ENCODE measurements at regions not wholly inside any gene's neighbourhood (a gene's known extent, or its start where the extent isn't known, plus 50 kb on each side); places are given as distances from the start of the nearest gene placed in this dataset.
"Not testable (repeated sequence)": the region's sequence is repeated elsewhere in the genome, so short reads cannot be mapped to it uniquely, and the experiment has no call there.

GRCh38 chr2:53356291-53356905 lies 411.2 kb upstream of the CHAC2 start:
- DNase-seq (ENCODE audit: low read depth): no peak

DNA sequence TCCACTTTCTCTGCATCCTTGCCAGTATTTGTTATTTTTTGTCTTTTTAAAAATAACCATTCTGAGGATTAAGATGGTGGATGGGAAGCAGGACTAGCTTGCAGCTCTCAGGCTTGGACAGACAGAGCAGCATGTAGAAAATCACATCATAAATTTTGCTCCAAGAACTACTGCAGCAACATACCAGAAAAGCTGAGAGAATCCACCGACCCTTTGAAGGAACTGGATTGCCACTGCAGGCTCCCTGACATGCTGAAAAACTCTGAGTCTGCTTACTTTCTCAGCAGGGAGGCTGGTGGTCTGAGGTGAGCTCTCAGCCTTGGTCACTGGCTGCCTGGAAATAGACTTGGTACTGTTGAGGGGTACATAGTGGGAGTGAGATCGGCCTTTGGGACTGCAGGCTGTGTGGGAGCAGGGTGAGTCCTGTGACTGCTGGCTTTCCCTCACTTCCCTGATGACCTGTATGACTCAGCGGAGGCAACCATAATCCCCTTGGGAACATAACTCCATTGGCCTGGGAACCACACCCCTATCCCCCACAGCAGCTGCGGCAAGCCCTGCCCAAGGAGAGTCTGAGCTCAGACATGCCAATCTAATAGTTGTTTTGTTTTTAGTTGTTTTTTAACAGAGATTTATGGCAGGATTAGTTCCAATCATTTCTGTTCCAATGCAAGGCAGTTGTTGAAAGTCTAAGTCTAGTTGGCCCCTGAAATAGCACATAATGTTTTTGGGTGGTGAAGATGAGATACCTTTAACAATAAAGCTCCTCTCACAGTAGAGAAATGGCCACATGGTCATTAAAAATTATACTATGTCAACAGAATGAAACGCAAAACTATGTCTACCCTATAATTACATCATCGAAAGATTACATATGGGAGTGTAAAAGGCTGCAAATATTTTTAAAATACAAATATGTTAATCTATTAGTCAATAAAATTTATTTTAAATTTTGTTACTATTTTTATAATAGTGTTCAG lies 414.2 kb upstream of the CHAC2 start:
- no peak for DNase-seq (ENCODE audit: low read depth)

GRCh38 chr2:53347269-53347668 lies 420.3 kb upstream of the CHAC2 start:
- DNase-seq (ENCODE audit: low read depth): no peak

- no peak for DNase-seq (ENCODE audit: low read depth)
These were observed 425.4 kb upstream of the CHAC2 start for GRCh38 chr2:53342248-53342647.

GRCh38 chr2:53334610-53335009 lies 433.0 kb upstream of the CHAC2 start:
- DNase-seq (ENCODE audit: low read depth): no peak

GRCh38 chr2:53331667-53332066 lies 435.9 kb upstream of the CHAC2 start:
- no peak for DNase-seq (ENCODE audit: low read depth)

- DNase-seq (ENCODE audit: low read depth): no peak
These were observed 449.7 kb upstream of the CHAC2 start for GRCh38 chr2:53317861-53318260.

GRCh38 chr2:53315149-53315548 lies 452.5 kb upstream of the CHAC2 start:
- no peak for DNase-seq (ENCODE audit: low read depth)

DNA sequence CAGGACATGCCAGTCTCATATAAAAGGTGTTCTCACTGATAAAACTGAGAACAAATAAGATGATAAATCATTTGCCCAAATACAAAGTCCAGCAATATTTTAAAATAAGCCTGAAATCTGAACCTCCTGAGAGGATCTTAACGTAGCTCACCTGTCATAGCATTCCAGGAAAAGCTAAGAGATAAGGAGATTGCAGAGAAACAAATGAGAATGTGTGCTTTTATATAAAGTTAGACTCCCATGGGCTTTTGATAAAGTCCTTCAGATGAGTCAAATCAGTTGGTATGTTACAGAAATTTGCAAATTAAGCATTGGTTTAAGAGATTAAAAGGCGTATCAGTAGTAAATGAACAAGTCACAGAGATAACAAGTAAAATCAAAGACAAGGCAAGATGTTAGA lies 452.9 kb upstream of the CHAC2 start:
- no peak for DNase-seq (ENCODE audit: low read depth)

- not testable (repeated sequence) for DNase-seq (ENCODE audit: low read depth)
These were observed 454.0 kb upstream of the CHAC2 start for GRCh38 chr2:53313644-53314043.

DNA sequence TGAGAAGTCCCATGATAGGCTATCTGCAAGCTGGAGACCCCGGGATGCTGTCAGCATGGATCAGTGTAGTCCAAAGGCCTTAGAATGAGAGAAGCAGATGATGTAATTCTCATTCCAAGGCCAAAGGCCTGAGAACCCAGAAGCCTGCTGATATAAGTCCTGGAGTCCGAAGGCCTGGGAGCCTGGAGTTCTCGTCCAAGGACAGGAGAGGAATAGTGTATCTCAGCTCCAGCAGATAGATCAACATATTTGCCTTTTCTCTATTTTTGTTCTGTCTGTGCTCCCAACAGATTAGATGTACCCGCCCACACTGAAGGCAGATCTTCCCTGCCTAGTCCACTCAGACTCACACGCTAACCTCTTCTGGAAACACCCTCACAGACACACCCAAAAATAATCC lies 454.9 kb upstream of the CHAC2 start:
- no peak for DNase-seq (ENCODE audit: low read depth)

- no peak for DNase-seq (ENCODE audit: low read depth)
These were observed 455.4 kb upstream of the CHAC2 start for GRCh38 chr2:53312181-53312580.

DNA sequence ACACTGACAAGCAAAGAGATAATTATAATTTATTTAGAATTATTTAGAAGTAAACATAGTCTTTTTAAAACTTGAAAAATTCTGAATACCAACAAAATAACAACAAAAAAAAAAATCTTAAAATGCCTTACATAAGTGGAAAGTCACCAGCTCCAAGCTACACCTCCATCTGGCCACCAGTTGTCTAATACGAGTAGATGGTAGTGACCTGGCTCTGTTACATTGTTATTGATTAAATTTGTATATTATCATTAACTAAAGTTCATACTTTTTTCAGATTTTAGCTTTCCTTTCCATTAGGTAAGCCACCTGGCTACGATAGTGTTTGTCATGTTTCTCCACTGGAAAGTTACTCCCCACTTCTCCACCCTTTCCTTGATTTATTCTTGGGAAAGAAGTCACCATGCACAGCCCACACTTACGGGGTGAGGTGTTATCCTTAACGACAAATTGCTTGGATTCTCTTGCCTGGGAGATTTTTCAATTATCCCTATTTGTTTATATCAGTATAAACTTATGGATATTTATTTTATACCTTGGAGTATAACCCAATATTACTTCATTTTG lies 464.5 kb upstream of the CHAC2 start:
- no peak for DNase-seq (ENCODE audit: low read depth)

- DNase-seq (ENCODE audit: low read depth): no peak
These were observed 465.1 kb upstream of the CHAC2 start for GRCh38 chr2:53302455-53302854.

GRCh38 chr2:53289309-53290006 lies 478.1 kb upstream of the CHAC2 start:
- no peak for DNase-seq (ENCODE audit: low read depth)

DNA sequence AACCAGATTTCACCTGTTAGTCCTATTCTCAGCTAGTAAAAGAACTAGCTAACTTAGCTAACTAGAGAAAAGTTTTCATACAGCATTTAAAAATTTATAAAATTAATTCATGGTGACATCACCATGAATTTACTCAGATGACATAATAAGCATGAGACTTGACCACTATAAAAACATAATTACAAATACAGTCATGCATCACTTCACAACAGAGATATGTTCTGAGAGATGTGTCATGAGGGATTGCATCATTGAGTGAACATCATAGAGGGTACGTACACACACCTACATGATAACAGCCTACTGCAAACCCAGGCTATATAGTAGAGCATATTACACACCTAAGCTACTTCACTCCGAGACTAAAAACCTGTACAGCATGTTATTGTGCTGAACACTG lies 481.3 kb upstream of the CHAC2 start:
- no peak for DNase-seq (ENCODE audit: low read depth)

DNA sequence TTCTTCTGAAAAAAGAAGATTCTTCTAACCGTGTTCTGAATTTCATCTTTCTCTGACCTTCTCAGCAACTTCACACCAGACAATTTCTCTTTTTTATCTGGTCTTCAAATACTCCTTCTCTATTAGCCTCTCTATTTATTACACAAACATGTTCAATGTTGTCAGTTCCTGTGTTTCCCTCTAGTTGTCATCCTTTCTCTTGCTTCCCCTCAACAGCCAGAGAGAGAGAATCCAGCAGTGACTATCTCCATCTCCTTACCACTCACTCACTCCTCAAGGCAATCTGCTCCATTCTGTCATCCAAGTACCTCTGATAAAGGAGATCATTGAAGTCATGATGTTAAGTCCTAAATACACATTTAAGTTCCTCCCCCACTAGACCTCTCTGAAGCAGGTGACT lies 491.9 kb upstream of the CHAC2 start:
- no peak for DNase-seq (ENCODE audit: low read depth)

DNA sequence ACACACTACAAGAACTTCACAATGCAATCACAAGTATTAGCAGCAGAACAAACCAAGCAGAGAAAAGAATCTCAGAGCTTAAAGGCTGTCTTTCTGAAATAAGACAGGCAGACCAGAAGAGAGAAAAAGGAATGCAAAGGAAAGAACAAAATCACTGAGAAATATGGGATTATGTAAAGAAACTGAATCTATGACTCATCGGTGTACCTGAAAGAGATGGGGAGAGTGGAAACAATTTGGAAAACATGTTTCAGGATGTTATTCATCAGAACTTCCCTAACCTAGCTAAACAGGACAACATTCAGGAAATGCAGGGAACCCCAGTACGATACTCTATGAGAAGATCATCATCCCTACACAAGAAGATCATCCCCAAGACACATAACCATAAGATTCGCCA lies 499.0 kb upstream of the CHAC2 start:
- DNase-seq (ENCODE audit: low read depth): no peak

- no peak for DNase-seq (ENCODE audit: low read depth)
These were observed 499.5 kb upstream of the CHAC2 start for GRCh38 chr2:53268086-53268485.

DNA sequence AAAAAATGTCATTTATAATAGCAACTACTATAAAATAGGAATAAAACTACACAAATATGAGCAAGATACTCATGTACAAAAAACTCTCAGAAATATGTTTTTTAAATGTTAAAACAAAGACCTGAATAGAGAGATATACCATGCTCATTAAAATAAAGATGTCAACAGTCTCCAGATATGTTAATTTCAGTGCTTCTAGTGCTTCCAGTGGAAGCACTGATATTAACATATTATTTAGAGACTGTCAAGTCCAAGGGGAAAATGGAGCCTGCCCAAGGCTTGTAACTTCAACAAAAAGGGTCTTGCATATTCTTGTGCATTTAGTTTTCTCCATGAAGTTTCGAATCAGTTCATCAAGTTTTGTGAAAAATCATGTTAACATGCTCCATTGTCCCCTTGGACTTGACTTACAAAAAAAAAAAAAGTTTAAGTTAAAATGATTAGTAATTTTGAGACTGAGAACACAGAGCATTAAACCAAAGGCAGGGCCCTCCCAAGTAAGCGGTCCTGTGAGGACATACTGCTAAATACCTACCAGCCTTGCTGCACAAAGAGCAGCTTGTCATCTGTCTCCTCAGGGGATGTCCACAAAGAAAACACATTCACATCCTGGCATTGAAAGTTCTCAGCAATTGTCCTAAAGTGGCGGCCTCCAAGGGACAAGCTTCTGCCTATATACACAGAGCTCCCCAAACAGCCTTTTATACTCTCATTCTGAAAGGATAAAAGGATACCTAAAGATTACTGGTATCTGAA lies 501.9 kb upstream of the CHAC2 start:
- DNase-seq (ENCODE audit: low read depth): no peak

DNA sequence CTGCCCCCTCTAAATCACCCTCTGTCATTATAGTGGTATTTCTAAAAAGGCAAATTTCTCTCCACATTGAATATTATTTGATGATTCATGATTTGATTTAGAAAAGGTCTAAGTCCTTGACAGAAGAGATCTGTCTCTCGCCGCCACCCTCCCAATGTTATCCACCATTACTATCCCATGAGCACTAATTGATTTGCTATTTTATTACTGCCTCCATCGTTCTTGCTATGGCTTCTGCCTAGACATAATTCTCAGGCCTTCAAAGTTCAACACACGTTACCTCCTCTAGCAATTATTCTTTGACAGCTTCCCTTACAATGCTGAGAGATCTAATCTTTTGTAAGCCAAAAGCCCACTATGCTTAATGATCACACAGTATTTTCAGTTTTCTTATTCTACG lies 507.0 kb upstream of the CHAC2 start:
- DNase-seq (ENCODE audit: low read depth): no peak
